ENCODE measurements at regions not wholly inside any gene's neighbourhood (a gene's known extent, or its start where the extent isn't known, plus 50 kb on each side); places are given as distances from the start of the nearest gene placed in this dataset.

GRCh38 chr2:16256601-16257321 is 316.4 kb downstream of the MYCN start:
- intact Hi-C loops (cut with DNase I), result no loop called here
- no peak overlapping the region for H3K4me3 ChIP-seq
- no peaks in the 10 kb centered on the region for H3K36me3 ChIP-seq
- no peaks in the 10 kb centered on the region for H3K9me3 ChIP-seq
- DNase-seq, result no peak
- TF ChIP-seq CTCF (IDR thresholded peaks at IDR 0.05), result no peak
- TF ChIP-seq POLR2A (IDR thresholded peaks at IDR 0.05), result no peak
- H3K4me1 ChIP-seq, result no peaks in the 10 kb centered on the region
- H3K27ac ChIP-seq, result no peak overlapping the region
- WGBS, 2 donors, result 67 to 71% methylated on average over 6 of the region's 6 CpGs
- H3K27me3 ChIP-seq, result no peaks in the 10 kb centered on the region

DNA sequence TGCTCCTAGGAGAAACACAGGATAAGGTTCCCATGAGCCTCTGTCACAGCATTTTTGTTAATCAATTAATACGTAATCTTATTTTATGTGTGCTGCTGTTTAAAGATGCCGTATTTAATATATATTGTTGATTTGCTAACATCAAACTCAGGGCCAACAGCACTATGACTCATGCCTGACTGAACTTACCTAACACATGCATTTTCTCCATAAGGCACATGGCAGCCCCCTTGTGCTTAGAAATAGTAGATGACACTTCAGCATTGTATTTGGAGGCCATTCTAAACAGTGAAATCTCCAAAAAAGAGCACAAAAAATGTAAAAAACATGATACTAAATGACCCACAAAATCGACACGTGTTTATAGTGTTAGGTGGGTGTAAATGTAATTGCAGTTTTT is 314.8 kb downstream of the MYCN start:
- Histone ChIP-seq H3K4me1 (no peaks in the 10 kb centered on the region), H3K27me3 (peaks cover 0 to 7% (median 0%) of the 10 kb centered on the region in 4 donors), H3K27ac (no peak overlapping the region), H3K36me3 (no peaks in the 10 kb centered on the region), H3K4me3 (no peak overlapping the region), H3K9me3 (no peaks in the 10 kb centered on the region)
- no peak for DNase-seq
- WGBS, 2 donors, result 84 to 88% methylated on average over 4 of the region's 4 CpGs
- no peak for TF ChIP-seq POLR2A (IDR thresholded peaks at IDR 0.05)
- TF ChIP-seq CTCF (IDR thresholded peaks at IDR 0.05), result no peak
- intact Hi-C loops (cut with DNase I), result no loop called here

- intact Hi-C loops (cut with DNase I), result no loop called here
- Histone ChIP-seq H3K27me3 (peaks cover 0 to 14% (median 0%) of the 10 kb centered on the region in 4 donors), H3K4me1 (no peaks in the 10 kb centered on the region), H3K4me3 (no peak overlapping the region), H3K9me3 (no peaks in the 10 kb centered on the region), H3K36me3 (no peaks in the 10 kb centered on the region), H3K27ac (no peak overlapping the region)
- no peak for DNase-seq
- TF ChIP-seq CTCF (IDR thresholded peaks at IDR 0.05) (no peak), POLR2A (IDR thresholded peaks at IDR 0.05) (no peak)
- WGBS, 2 donors, result 74 to 75% methylated on average over 3 of the region's 3 CpGs
Measured at GRCh38 chr2:16254356-16254965, 314.1 kb downstream of the MYCN start.

GRCh38 chr2:16253291-16253690 is 312.9 kb downstream of the MYCN start:
- no peak overlapping the region for H3K27ac ChIP-seq
- peaks cover 0 to 20% (median 0%) of the 10 kb centered on the region in 4 donors for H3K27me3 ChIP-seq
- H3K36me3 ChIP-seq, result no peaks in the 10 kb centered on the region
- no peaks in the 10 kb centered on the region for H3K9me3 ChIP-seq
- H3K4me3 ChIP-seq, result no peak overlapping the region
- 67 to 75% methylated on average over 1 to 2 of the region's 3 CpGs for WGBS, 2 donors
- intact Hi-C loops (cut with DNase I), result no loop called here
- no peaks in the 10 kb centered on the region for H3K4me1 ChIP-seq
- no peak for DNase-seq
- no peak for TF ChIP-seq CTCF (IDR thresholded peaks at IDR 0.05)
- no peak for TF ChIP-seq POLR2A (IDR thresholded peaks at IDR 0.05)

- no peak for DNase-seq
- intact Hi-C loops (cut with DNase I), result no loop called here
- Histone ChIP-seq H3K27ac (no peak overlapping the region), H3K4me1 (peaks cover 0 to 3% (median 0%) of the 10 kb centered on the region in 3 donors), H3K27me3 (peaks cover 0 to 20% (median 0%) of the 10 kb centered on the region in 4 donors), H3K36me3 (no peaks in the 10 kb centered on the region), H3K9me3 (no peaks in the 10 kb centered on the region), H3K4me3 (no peak overlapping the region)
- 60% methylated on average over 1 of the region's 1 CpG; no CpG with 5 or more reads in 1 of the 2 donors for WGBS, 2 donors
- TF ChIP-seq POLR2A (IDR thresholded peaks at IDR 0.05), result no peak
Measured at GRCh38 chr2:16252891-16253290, 312.5 kb downstream of the MYCN start.
